OCI-LY3 (cell line): ENCODE measurements at regions not wholly inside any gene's neighbourhood (a gene's known extent, or its start where the extent isn't known, plus 50 kb on each side); places are given as distances from the start of the nearest gene placed in this dataset.

Experiments used
- CTCF ChIP-seq: fragments of 200-600, 300-600 bp; sonication (generic); IDR thresholded peaks from 2 replicates; pipeline ENCODE4 v1.5.1; 2014; ENCODE audit warnings: antibody characterized with exemption, low read length, low read depth
- EZH2phosphoT487 ChIP-seq: fragments of 200-600 bp; shearing (Covaris generic); IDR thresholded peaks from 2 replicates; pipeline ENCODE4 v1.6.1; 2018; ENCODE audit warnings: antibody characterized with exemption, mixed run types, low read depth

- TF ChIP-seq CTCF, result no peak
- no peak for TF ChIP-seq EZH2phosphoT487
These were observed 60.3 kb upstream of the EML4 start for GRCh38 chr2:42108852-42109251.
